ENCODE measurements at regions not wholly inside any gene's neighbourhood (a gene's known extent, or its start where the extent isn't known, plus 50 kb on each side); places are given as distances from the start of the nearest gene placed in this dataset.

- H3K79me2 ChIP-seq (ENCODE audit: insufficient read depth, low read depth), result no peaks in the 10 kb centered on the region
- H2AFZ ChIP-seq (ENCODE audit: low read depth), result no peak overlapping the region
- H3K4me3 ChIP-seq (IDR thresholded peaks at IDR 0.05; ENCODE audit: insufficient read depth, low read depth, low read length), result no peak overlapping the region
- H4K20me1 ChIP-seq (ENCODE audit: insufficient read depth), result no peaks in the 10 kb centered on the region
- no peak overlapping the region for H3K4me2 ChIP-seq
- no peaks in the 10 kb centered on the region for H3K27me3 ChIP-seq (ENCODE audit: insufficient read depth, low read depth)
- no peaks in the 10 kb centered on the region for H3K36me3 ChIP-seq (ENCODE audit: insufficient read depth)
- TF ChIP-seq CTCF (conservative IDR thresholded peaks at IDR 0.05; ENCODE audit: low read depth, low read length), result no peak
- no peak overlapping the region for H3K9ac ChIP-seq
- H3K4me1 ChIP-seq (ENCODE audit: low read depth, poor library complexity, severe bottlenecking), result no peaks in the 10 kb centered on the region
- no peak overlapping the region for H3K27ac ChIP-seq
Observed at GRCh38 chr9:75610246-75610645, 280.2 kb upstream of the PCSK5 start.

DNA sequence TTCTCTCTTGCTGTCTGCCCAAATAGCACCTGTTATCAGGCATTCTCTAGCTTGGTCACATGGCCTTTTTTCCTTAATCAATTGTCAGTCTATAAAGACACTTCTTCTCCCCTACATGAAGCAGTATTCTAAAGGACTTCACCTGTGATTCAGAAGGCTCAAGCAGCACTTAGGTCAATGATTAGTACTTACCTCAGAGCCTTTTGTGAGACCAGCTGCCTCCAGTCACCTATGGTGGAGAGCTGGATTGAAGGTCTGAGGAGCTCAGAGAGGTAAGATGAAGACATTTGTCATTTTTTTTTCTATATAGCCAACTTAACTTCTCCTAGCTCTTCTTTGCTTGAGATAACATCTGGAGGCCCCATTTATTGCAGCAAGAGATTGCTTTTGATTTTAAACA, 278.3 kb upstream of the PCSK5 start:
- Histone ChIP-seq H3K9ac (no peak overlapping the region), H3K4me2 (no peak overlapping the region), H3K4me1 (ENCODE audit: low read depth, poor library complexity, severe bottlenecking) (no peaks in the 10 kb centered on the region), H3K4me3 (IDR thresholded peaks at IDR 0.05; ENCODE audit: insufficient read depth, low read depth, low read length) (no peak overlapping the region), H3K27ac (no peak overlapping the region), H3K79me2 (ENCODE audit: insufficient read depth, low read depth) (no peaks in the 10 kb centered on the region), H3K27me3 (ENCODE audit: insufficient read depth, low read depth) (no peaks in the 10 kb centered on the region), H3K36me3 (ENCODE audit: insufficient read depth) (no peaks in the 10 kb centered on the region), H4K20me1 (ENCODE audit: insufficient read depth) (no peaks in the 10 kb centered on the region), H2AFZ (ENCODE audit: low read depth) (no peak overlapping the region)
- TF ChIP-seq CTCF (conservative IDR thresholded peaks at IDR 0.05; ENCODE audit: low read depth, low read length), result no peak

GRCh38 chr9:75612754-75613153, 277.7 kb upstream of the PCSK5 start:
- no peak overlapping the region for H3K27ac ChIP-seq
- no peak overlapping the region for H2AFZ ChIP-seq (ENCODE audit: low read depth)
- no peaks in the 10 kb centered on the region for H3K36me3 ChIP-seq (ENCODE audit: insufficient read depth)
- H4K20me1 ChIP-seq (ENCODE audit: insufficient read depth), result no peaks in the 10 kb centered on the region
- no peak overlapping the region for H3K4me2 ChIP-seq
- H3K9ac ChIP-seq, result no peak overlapping the region
- H3K4me1 ChIP-seq (ENCODE audit: low read depth, poor library complexity, severe bottlenecking), result no peaks in the 10 kb centered on the region
- no peaks in the 10 kb centered on the region for H3K27me3 ChIP-seq (ENCODE audit: insufficient read depth, low read depth)
- TF ChIP-seq CTCF (conservative IDR thresholded peaks at IDR 0.05; ENCODE audit: low read depth, low read length), result no peak
- no peaks in the 10 kb centered on the region for H3K79me2 ChIP-seq (ENCODE audit: insufficient read depth, low read depth)
- no peak overlapping the region for H3K4me3 ChIP-seq (IDR thresholded peaks at IDR 0.05; ENCODE audit: insufficient read depth, low read depth, low read length)

DNA sequence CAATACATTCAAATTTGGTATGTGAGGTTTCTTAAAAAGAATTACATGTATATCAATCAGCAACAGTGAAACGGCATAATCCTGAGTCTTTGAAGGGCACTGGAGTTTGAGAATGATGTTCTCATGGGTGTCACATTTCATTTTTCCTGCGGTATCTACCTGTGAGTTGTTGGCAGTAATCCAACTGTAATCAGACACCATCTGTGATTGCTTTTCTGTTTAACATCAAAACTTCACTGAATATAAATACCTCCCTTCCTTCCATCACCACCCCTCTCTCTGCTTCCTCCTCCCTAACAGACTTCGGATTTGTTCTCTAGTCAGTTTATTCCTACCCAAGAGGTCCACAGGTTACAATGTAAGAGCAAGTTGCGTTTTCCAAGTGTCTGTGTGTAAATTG, 275.2 kb upstream of the PCSK5 start:
- Histone ChIP-seq H4K20me1 (ENCODE audit: insufficient read depth) (no peaks in the 10 kb centered on the region), H2AFZ (ENCODE audit: low read depth) (no peak overlapping the region), H3K27me3 (ENCODE audit: insufficient read depth, low read depth) (no peaks in the 10 kb centered on the region), H3K36me3 (ENCODE audit: insufficient read depth) (no peaks in the 10 kb centered on the region), H3K9ac (no peak overlapping the region), H3K4me1 (ENCODE audit: low read depth, poor library complexity, severe bottlenecking) (no peaks in the 10 kb centered on the region), H3K4me3 (IDR thresholded peaks at IDR 0.05; ENCODE audit: insufficient read depth, low read depth, low read length) (no peak overlapping the region), H3K79me2 (ENCODE audit: insufficient read depth, low read depth) (no peaks in the 10 kb centered on the region), H3K4me2 (no peak overlapping the region), H3K27ac (no peak overlapping the region)
- no peak for TF ChIP-seq CTCF (conservative IDR thresholded peaks at IDR 0.05; ENCODE audit: low read depth, low read length)

DNA sequence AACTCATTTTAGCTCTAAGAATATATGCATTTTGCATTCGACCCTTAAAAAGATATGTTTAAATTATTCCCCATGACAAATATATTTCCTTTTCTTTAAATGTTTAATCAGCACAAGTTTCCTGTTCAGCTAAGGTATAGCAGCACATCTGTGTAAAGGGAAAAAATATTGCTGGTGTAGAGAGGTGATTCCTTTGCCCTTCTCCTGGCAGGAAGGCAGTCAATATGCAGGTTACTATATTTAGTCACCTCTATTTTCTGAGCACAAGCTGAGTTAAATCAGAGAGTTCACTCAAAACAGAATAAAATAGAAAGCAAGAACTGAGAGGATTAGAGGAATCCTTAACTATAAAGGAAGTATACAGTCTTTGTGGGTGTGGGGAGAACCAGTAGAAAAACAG, 274.4 kb upstream of the PCSK5 start:
- Histone ChIP-seq H4K20me1 (ENCODE audit: insufficient read depth) (no peaks in the 10 kb centered on the region), H3K36me3 (ENCODE audit: insufficient read depth) (no peaks in the 10 kb centered on the region), H3K4me3 (IDR thresholded peaks at IDR 0.05; ENCODE audit: insufficient read depth, low read depth, low read length) (no peak overlapping the region), H3K79me2 (ENCODE audit: insufficient read depth, low read depth) (no peaks in the 10 kb centered on the region), H3K27me3 (ENCODE audit: insufficient read depth, low read depth) (no peaks in the 10 kb centered on the region), H3K9ac (no peak overlapping the region), H3K4me2 (no peak overlapping the region), H2AFZ (ENCODE audit: low read depth) (no peak overlapping the region), H3K4me1 (ENCODE audit: low read depth, poor library complexity, severe bottlenecking) (no peaks in the 10 kb centered on the region), H3K27ac (no peak overlapping the region)
- TF ChIP-seq CTCF (conservative IDR thresholded peaks at IDR 0.05; ENCODE audit: low read depth, low read length), result no peak
